Adrenal gland (tissue), 9 donors: ENCODE measurements at regions not wholly inside any gene's neighbourhood (a gene's known extent, or its start where the extent isn't known, plus 50 kb on each side); places are given as distances from the start of the nearest gene placed in this dataset.

Source experiments
- DNase-seq, 7 donors: peaks; one replicate each; pipeline ENCODE4 v3.0.0-alpha.2; 2019 to 2020
- H3K27ac ChIP-seq, 5 donors: fragments of 200-600 bp; sonication (generic) in 4 of 5; 1 replicate in 3 of 5; 2 replicates in 2 of 5; pipeline versions ENCODE4 v1.5.1 to v1.8.0; 2016 to 2020; ENCODE audit warnings: mild to moderate bottlenecking in 1 of 5
- H3K27me3 ChIP-seq: fragments of 200-600 bp; 2 replicates; pipeline ENCODE4 v1.8.0; 2021
- H3K36me3 ChIP-seq, 2 donors: fragments of 200-600 bp; replicated peaks in 1 of 2; 1 replicate in 1 of 2; 2 replicates in 1 of 2; pipeline versions ENCODE4 v1.5.1 to v1.8.0; 2018 to 2022
- H3K4me1 ChIP-seq, 2 donors: fragments of 200-600 bp; replicated peaks in 1 of 2; 1 replicate in 1 of 2; 2 replicates in 1 of 2; pipeline versions ENCODE4 v1.5.1 to v1.8.0; 2018 to 2021
- H3K4me3 ChIP-seq, 4 donors: fragments of 200-600 bp; sonication (generic) in 3 of 4; one replicate each; pipeline ENCODE4 v1.5.1; 2016 to 2018
- H3K9me3 ChIP-seq, 3 donors: fragments of 200-600 bp; sonication (generic) in 1 of 3; replicated peaks in 1 of 3; 1 replicate in 2 of 3; 2 replicates in 1 of 3; pipeline versions ENCODE4 v1.5.1 to v1.8.0; 2016 to 2021
- POLR2A ChIP-seq, 2 donors: fragments of 450-650 bp; IDR thresholded peaks; one replicate each; pipeline ENCODE4 v1.6.1; 2017; ENCODE audit warnings: antibody characterized with exemption in 2 of 2, mild to moderate bottlenecking in 2 of 2, moderate library complexity in 1 of 2
- WGBS, 4 donors: extraction: QIAGEN DNeasy Blood & Tissue Kit in 2 of 4; methylation state at CpG; one replicate each; pipeline versions ENCODE4 v1.1.5 to v1.1.7; 2013 to 2017; 5-methylcytosine and 5-hydroxymethylcytosine counted together
- intact Hi-C, 2 donors: fragments of 100-400 bp; cut with DNase I; formaldehyde crosslinking; loops; one replicate each; pipeline versions ENCODE4 v1.14.1 to v1.15.0; 2022 to 2023
- TF ChIP-seq, protein P1 (sequence below), 6 experiments: fragments of 450-650 bp in 4 of 6; fragments of 200-600 bp in 2 of 6; sonication (generic) in 1 of 6; IDR thresholded peaks; 1 replicate in 5 of 6; 2 replicates in 1 of 6; pipeline versions ENCODE4 v1.5.1 to v1.8.0; 2016 to 2021; ENCODE audit warnings: antibody characterized with exemption in 6 of 6, mild to moderate bottlenecking in 2 of 6, moderate library complexity in 1 of 6
- donor health status: healthy with polysubstance abuse.
- donor health status: Bipolar disorder and iron deficiency.
- donor health status: DM: yes; HTN: yes; CAD: no.
- donor health status: DM: no; HTN: no; CAD: no.
- donor health status: DM: no; HTN: no; CAD: no.

DNA sequence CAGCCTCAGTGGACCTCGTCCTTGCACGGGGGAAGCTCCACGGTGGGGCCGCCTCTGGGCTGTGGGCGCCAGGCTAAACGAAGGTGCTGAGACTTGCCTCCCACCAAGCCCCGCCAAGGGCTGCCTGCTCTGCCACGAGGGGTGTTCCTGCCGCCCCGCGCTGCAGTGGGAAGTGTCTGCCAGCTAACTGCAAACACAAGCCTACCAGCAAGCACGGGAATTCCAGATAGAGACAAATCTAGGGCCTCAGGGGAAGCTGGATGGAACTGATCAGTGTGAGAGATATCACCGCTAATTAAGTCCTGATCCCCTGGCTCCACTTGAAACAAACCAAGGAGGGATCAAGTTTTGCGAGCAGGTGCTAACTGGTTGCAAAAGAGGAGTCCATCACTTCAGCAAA lies 181.6 kb upstream of the LEF1 start:
- Histone ChIP-seq H3K4me1 (peaks cover 0 to 19% of the 10 kb centered on the region in 2 donors), H3K27me3 (no peaks in the 10 kb centered on the region), H3K4me3 (no peak overlapping the region), H3K36me3 (no peaks in the 10 kb centered on the region), H3K27ac (no peak overlapping the region), H3K9me3 (no peaks in the 10 kb centered on the region)
- intact Hi-C loops: no loop called here
- WGBS, 4 donors: 81 to 91% (median 86%) methylated on average over 9 to 14 of the region's 14 CpGs
- TF ChIP-seq, protein P1, sequence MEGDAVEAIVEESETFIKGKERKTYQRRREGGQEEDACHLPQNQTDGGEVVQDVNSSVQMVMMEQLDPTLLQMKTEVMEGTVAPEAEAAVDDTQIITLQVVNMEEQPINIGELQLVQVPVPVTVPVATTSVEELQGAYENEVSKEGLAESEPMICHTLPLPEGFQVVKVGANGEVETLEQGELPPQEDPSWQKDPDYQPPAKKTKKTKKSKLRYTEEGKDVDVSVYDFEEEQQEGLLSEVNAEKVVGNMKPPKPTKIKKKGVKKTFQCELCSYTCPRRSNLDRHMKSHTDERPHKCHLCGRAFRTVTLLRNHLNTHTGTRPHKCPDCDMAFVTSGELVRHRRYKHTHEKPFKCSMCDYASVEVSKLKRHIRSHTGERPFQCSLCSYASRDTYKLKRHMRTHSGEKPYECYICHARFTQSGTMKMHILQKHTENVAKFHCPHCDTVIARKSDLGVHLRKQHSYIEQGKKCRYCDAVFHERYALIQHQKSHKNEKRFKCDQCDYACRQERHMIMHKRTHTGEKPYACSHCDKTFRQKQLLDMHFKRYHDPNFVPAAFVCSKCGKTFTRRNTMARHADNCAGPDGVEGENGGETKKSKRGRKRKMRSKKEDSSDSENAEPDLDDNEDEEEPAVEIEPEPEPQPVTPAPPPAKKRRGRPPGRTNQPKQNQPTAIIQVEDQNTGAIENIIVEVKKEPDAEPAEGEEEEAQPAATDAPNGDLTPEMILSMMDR (IDR thresholded peaks at IDR 0.05): no peak
- TF ChIP-seq POLR2A (IDR thresholded peaks at IDR 0.05): no peak
- no peak for DNase-seq

- Histone ChIP-seq H3K4me1 (peaks cover 0 to 7% of the 10 kb centered on the region in 2 donors), H3K4me3 (no peak overlapping the region), H3K36me3 (no peaks in the 10 kb centered on the region), H3K9me3 (no peaks in the 10 kb centered on the region), H3K27me3 (no peaks in the 10 kb centered on the region), H3K27ac (no peak overlapping the region)
- intact Hi-C loops: no loop called here
- WGBS, 4 donors: 96 to 97% (median 96%) methylated on average over 1 of the region's 1 CpG
- DNase-seq: no peak
- TF ChIP-seq, protein P1 (IDR thresholded peaks at IDR 0.05): no peak
- no peak for TF ChIP-seq POLR2A (IDR thresholded peaks at IDR 0.05)
Observed at GRCh38 chr4:108346818-108347210, 178.1 kb upstream of the LEF1 start.

DNA sequence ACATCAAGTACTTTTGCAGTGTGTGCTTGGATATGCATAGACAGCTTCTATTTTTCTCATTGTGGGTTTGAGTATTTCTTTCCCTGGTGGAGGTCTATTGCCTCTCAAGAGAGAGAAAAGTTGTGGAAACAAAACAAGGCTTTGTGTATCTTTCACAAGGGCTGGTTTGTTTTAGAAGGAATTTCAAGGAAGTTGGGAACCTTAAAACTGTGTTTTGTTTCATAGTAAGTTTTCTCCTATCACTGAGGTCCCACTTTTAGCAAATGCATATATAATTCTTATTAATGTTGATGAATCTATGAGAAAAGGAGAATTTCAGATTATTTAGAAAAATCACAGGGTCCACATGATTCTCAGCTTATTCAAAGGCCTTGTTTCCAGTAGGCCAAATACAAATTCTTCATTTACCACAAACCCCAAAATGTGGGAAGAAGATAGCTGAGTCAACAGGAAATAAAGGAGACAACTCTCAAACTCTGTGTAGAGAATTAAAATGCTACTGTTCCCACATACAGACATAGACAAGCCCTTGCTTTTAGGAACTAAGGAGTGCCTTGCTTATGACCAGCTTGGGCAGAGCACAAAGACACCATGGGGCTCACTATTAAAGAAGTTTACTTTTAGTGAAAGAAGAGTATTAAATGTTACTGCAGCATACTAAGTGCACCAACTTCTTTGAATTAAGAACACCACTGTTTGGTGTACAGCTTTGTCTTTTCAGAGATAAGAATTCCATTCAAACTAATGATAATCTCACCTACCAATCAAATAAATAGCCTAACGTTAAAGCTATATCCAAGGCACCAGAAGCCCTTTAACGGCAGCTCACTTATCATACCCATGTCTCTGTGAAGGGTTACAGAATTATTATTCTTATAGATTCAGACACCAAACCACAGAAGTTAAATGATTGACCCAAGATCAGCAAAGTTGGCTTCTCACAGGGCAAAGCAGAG lies 177.4 kb upstream of the LEF1 start:
- intact Hi-C loops: no loop called here
- H3K4me3 ChIP-seq: no peak overlapping the region
- no peaks in the 10 kb centered on the region for H3K36me3 ChIP-seq
- 66 to 84% (median 75%) methylated on average over 2 of the region's 2 CpGs for WGBS, 4 donors
- H3K4me1 ChIP-seq: peaks cover 0 to under 1% of the 10 kb centered on the region in 2 donors
- H3K27me3 ChIP-seq: no peaks in the 10 kb centered on the region
- no peak overlapping the region for H3K27ac ChIP-seq
- TF ChIP-seq, protein P1 (IDR thresholded peaks at IDR 0.05): no peak
- no peak for TF ChIP-seq POLR2A (IDR thresholded peaks at IDR 0.05)
- no peak for DNase-seq
- H3K9me3 ChIP-seq: no peaks in the 10 kb centered on the region

DNA sequence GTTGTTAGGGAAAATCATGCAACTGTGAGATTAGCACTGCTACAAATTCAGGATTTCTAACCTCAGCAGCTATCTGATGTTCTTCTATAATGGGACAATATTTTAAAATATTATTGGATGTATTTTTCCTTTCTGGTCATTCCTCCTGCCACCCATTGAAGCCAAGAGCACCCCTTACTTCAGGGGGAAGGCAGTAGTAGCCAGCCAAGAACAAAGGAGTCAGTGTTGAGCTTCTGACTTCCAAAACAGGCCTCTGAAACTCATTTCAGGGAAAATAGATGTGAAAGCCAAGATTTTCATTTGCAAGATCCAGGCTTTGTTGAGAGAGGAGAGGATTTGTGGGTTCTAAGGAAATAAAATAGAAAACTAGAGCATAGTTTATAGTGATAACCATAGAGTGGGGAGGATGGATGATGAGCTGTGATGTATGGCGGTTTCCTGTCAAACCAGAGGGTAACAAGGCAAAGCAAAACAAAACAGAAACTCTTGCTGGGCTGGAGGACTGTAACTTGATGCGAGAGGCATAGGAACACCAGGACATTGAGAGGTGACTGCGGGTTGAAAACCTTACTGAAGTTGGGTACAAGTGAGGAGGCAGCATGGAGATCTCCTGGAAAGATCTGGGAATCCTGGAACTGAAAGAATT lies 173.7 kb upstream of the LEF1 start:
- Histone ChIP-seq H3K36me3 (no peaks in the 10 kb centered on the region), H3K9me3 (no peaks in the 10 kb centered on the region), H3K27ac (no peak overlapping the region), H3K4me1 (peaks cover 8 to 17% of the 10 kb centered on the region in 2 donors), H3K4me3 (no peak overlapping the region), H3K27me3 (no peaks in the 10 kb centered on the region)
- no peak for DNase-seq
- intact Hi-C loops: no loop called here
- TF ChIP-seq, protein P1 (IDR thresholded peaks at IDR 0.05): no peak
- WGBS, 4 donors: 66 to 88% (median 81%) methylated on average over 3 of the region's 3 CpGs
